H9 (cell line): ENCODE measurements at regions not wholly inside any gene's neighbourhood (a gene's known extent, or its start where the extent isn't known, plus 50 kb on each side); places are given as distances from the start of the nearest gene placed in this dataset.

Experiments
- DNase-seq: peaks from one replicate; pipeline ENCODE4 v3.0.0-alpha.2; 2017
- H2AFZ ChIP-seq: one replicate; pipeline ENCODE4 v1.6.1; 2013; ENCODE audit warnings: mild to moderate bottlenecking, low read length, control low read depth, moderate library complexity
- H2AK5ac ChIP-seq: 2 replicates; pipeline ENCODE4 v1.6.1; 2013; ENCODE audit warnings: low read length, control low read depth, mixed read lengths; ENCODE audit not compliant: insufficient read length
- H2BK120ac ChIP-seq: one replicate; pipeline ENCODE4 v1.6.1; 2013; ENCODE audit warnings: low read depth, mild to moderate bottlenecking, low read length, control low read depth, inconsistent platforms; ENCODE audit not compliant: poor library complexity, severe bottlenecking
- H2BK12ac ChIP-seq: 2 replicates; pipeline ENCODE4 v1.6.1; 2013; ENCODE audit warnings: low read length, control low read depth, mixed read lengths, low read depth; ENCODE audit not compliant: insufficient read length
- H2BK15ac ChIP-seq: 2 replicates; pipeline ENCODE4 v1.6.1; 2013; ENCODE audit warnings: low read depth, low read length, control low read depth
- H2BK20ac ChIP-seq: one replicate; pipeline ENCODE4 v1.6.1; 2013; ENCODE audit warnings: low read depth, mild to moderate bottlenecking, low read length, control low read depth, inconsistent platforms; ENCODE audit not compliant: poor library complexity, severe bottlenecking
- H2BK5ac ChIP-seq: 2 replicates; pipeline ENCODE4 v1.6.1; 2013; ENCODE audit warnings: low read length, control low read depth, mixed read lengths; ENCODE audit not compliant: insufficient read length
- H3K14ac ChIP-seq: 2 replicates; pipeline ENCODE4 v1.6.1; 2013; ENCODE audit warnings: low read length, control low read depth; ENCODE audit not compliant: insufficient read depth
- H3K18ac ChIP-seq: 2 replicates; pipeline ENCODE4 v1.6.1; 2013; ENCODE audit warnings: low read depth, mild to moderate bottlenecking, mixed read lengths, low read length, control low read depth; ENCODE audit not compliant: insufficient read length
- H3K23ac ChIP-seq: 2 replicates; pipeline ENCODE4 v1.6.1; 2013; ENCODE audit warnings: low read length, control low read depth, mixed read lengths, low read depth; ENCODE audit not compliant: insufficient read length
- H3K23me2 ChIP-seq: 2 replicates; pipeline ENCODE4 v1.6.1; 2013; ENCODE audit warnings: low read depth, mild to moderate bottlenecking, mixed read lengths, low read length, control low read depth; ENCODE audit not compliant: insufficient read length, poor library complexity, severe bottlenecking
- H3K27ac ChIP-seq: 2 replicates; pipeline ENCODE4 v1.5.1; 2013; ENCODE audit warnings: low read length, control low read depth, mixed read lengths, low read depth; ENCODE audit not compliant: insufficient read length
- H3K27me3 ChIP-seq: 2 replicates; pipeline ENCODE4 v1.6.1; 2013; ENCODE audit warnings: low read length, control low read depth, inconsistent platforms; ENCODE audit not compliant: insufficient read depth
- H3K4ac ChIP-seq: 2 replicates; pipeline ENCODE4 v1.6.1; 2013; ENCODE audit warnings: low read depth, mild to moderate bottlenecking, control low read depth, inconsistent platforms, low read length, moderate library complexity
- H3K4me1 ChIP-seq: 2 replicates; pipeline ENCODE4 v1.6.1; 2013; ENCODE audit warnings: low read length, control low read depth, inconsistent platforms; ENCODE audit not compliant: insufficient read depth
- H3K4me2 ChIP-seq: 2 replicates; pipeline ENCODE4 v1.6.1; 2013; ENCODE audit warnings: low read length, control low read depth, mixed read lengths; ENCODE audit not compliant: insufficient read length, insufficient read depth
- H3K56ac ChIP-seq: 2 replicates; pipeline ENCODE4 v1.6.1; 2013; ENCODE audit warnings: low read depth, mild to moderate bottlenecking, mixed read lengths, low read length, control low read depth; ENCODE audit not compliant: insufficient read length
- H3K79me1 ChIP-seq: 2 replicates; pipeline ENCODE4 v1.6.1; 2013; ENCODE audit warnings: low read depth, mild to moderate bottlenecking, moderate library complexity, low read length, control low read depth, inconsistent platforms; ENCODE audit not compliant: insufficient read depth, poor library complexity, severe bottlenecking
- H3K79me2 ChIP-seq: 2 replicates; pipeline ENCODE4 v1.6.1; 2013; ENCODE audit warnings: low read length, control low read depth, inconsistent platforms; ENCODE audit not compliant: insufficient read depth
- H3K9ac ChIP-seq: 2 replicates; pipeline ENCODE4 v1.6.1; 2013; ENCODE audit warnings: low read length, control low read depth, mixed read lengths; ENCODE audit not compliant: insufficient read length; ENCODE audit errors: extremely low read depth
- H3K9me3 ChIP-seq: one replicate; pipeline ENCODE4 v1.6.1; 2013; ENCODE audit warnings: low read depth, low read length, inconsistent platforms; ENCODE audit not compliant: control insufficient read depth
- H3T11ph ChIP-seq: one replicate; pipeline ENCODE4 v1.6.1; 2013; ENCODE audit warnings: mild to moderate bottlenecking, low read length, control low read depth, inconsistent platforms
- H4K20me1 ChIP-seq: one replicate; pipeline ENCODE4 v1.6.1; 2013; ENCODE audit not compliant: control insufficient read depth, insufficient read length, insufficient read depth
- H4K5ac ChIP-seq: 2 replicates; pipeline ENCODE4 v1.6.1; 2013; ENCODE audit warnings: low read depth, mild to moderate bottlenecking, mixed read lengths, low read length, control low read depth; ENCODE audit not compliant: insufficient read length
- H4K8ac ChIP-seq: replicated peaks from 2 replicates; pipeline ENCODE4 v1.6.1; 2013; ENCODE audit warnings: low read length, control low read depth, mixed read lengths, low read depth; ENCODE audit not compliant: insufficient read length
- H4K91ac ChIP-seq: 2 replicates; pipeline ENCODE4 v1.6.1; 2013; ENCODE audit warnings: low read depth, mild to moderate bottlenecking, moderate library complexity, mixed read lengths, low read length, control low read depth; ENCODE audit not compliant: insufficient read length
- H3K27ac Mint-ChIP-seq, 3 experiments: 2 replicates in 2 of 3; 3 replicates in 1 of 3; pipeline ENCODE4 v1.8.0; 2020 to 2021; ENCODE audit warnings: mixed read lengths in 3 of 3, mild to moderate bottlenecking in 1 of 3, moderate library complexity in 1 of 3
- H3K27me3 Mint-ChIP-seq: 2 replicates; pipeline ENCODE4 v1.8.0; 2021; ENCODE audit warnings: low read depth, mild to moderate bottlenecking, moderate library complexity, mixed read lengths
- H3K36me3 Mint-ChIP-seq, 3 experiments: 2 replicates in 2 of 3; 3 replicates in 1 of 3; pipeline ENCODE4 v1.8.0; 2020 to 2021; ENCODE audit warnings: low read depth in 3 of 3, mixed read lengths in 3 of 3; ENCODE audit not compliant: insufficient read depth in 1 of 3
- H3K4me1 Mint-ChIP-seq, 2 experiments: 2 replicates each; pipeline ENCODE4 v1.8.0; 2020; ENCODE audit warnings: mixed read lengths in 2 of 2
- H3K4me3 Mint-ChIP-seq, 2 experiments: 2 replicates in 1 of 2; 3 replicates in 1 of 2; pipeline ENCODE4 v1.8.0; 2020 to 2021; ENCODE audit warnings: mild to moderate bottlenecking in 2 of 2, mixed read lengths in 2 of 2, moderate library complexity in 1 of 2
- H3K9me3 Mint-ChIP-seq, 2 experiments: 2 replicates in 1 of 2; 3 replicates in 1 of 2; pipeline ENCODE4 v1.8.0; 2020; ENCODE audit warnings: mild to moderate bottlenecking in 2 of 2, mixed read lengths in 2 of 2, moderate library complexity in 1 of 2
- WGBS: extraction: QIAGEN DNeasy Blood & Tissue Kit; methylation state at CpG from one replicate; pipeline ENCODE4 v1.1.7; 2013; ENCODE audit warnings: missing lambda C conversion rate, low lambda C conversion rate, mixed read lengths; ENCODE audit not compliant: insufficient read length; ENCODE audit errors: extremely low coverage; 5-methylcytosine and 5-hydroxymethylcytosine counted together
- TF ChIP-seq, protein P1 (sequence below): fragments of 200-600 bp; sonication (generic); conservative IDR thresholded peaks from 3 replicates; pipeline ENCODE4 v1.8.0; 2021; ENCODE audit warnings: antibody characterized with exemption, mild to moderate bottlenecking

DNA sequence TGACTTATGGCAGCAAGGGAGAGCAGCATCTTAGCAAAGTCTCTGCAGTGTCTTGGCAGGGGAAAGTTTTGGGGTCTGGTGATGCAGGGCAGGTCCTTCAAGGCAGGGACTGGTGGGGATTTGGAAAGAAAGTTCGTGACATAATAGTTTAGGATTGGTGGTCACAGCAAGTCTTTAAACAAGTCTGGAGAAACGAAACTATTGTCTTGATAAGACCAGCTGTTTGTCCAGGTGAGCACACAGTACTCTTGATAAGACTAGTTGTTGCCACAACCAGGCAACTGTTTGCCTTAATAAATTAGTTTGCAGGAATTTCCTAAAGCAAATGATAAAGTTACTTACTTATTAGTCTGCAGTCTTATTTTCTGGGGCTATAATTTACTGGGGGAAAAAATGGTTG lies 136.1 kb downstream of the AKR1D1 start:
- Histone ChIP-seq H4K91ac (no peak overlapping the region), H3K79me1 (no peaks in the 10 kb centered on the region), H2BK20ac (no peak overlapping the region), H3K56ac (no peak overlapping the region), H4K5ac (no peak overlapping the region), H2BK120ac (no peak overlapping the region), H2AFZ (no peak overlapping the region), H2BK12ac (no peak overlapping the region), H4K8ac (no peak overlapping the region), H3K4me2 (no peak overlapping the region), H3K27ac (no peak overlapping the region), H2AK5ac (no peak overlapping the region), H3K4ac (no peak overlapping the region), H3K9ac (no peak overlapping the region), H3K23me2 (no peaks in the 10 kb centered on the region), H3K9me3 (no peaks in the 10 kb centered on the region), H3K79me2 (no peaks in the 10 kb centered on the region; the same call in 1 of the 2 replicates), H3K18ac (no peak overlapping the region), H3K23ac (no peak overlapping the region), H2BK5ac (no peak overlapping the region), H3K27me3 (no peaks in the 10 kb centered on the region; the same call in 1 of the 2 replicates), H3K14ac (no peak overlapping the region), H3K4me1 (peaks cover 5% of the 10 kb centered on the region; the same call in 1 of the 2 replicates), H2BK15ac (no peak overlapping the region), H4K20me1 (no peaks in the 10 kb centered on the region), H3T11ph (no peak overlapping the region)
- Mint-ChIP-seq H3K4me3 (no peak overlapping the region), H3K9me3 (peaks cover 29 to 40% of the 10 kb centered on the region in 2 experiments), H3K36me3 (peaks cover 32 to 60% (median 48%) of the 10 kb centered on the region in 3 experiments), H3K27me3 (no peaks in the 10 kb centered on the region), H3K4me1 (peaks cover 51 to 53% of the 10 kb centered on the region in 2 experiments), H3K27ac (peak overlapping the region in 2 of 3 experiments; percentile 48 to 53; a peak in 4 of 7 replicates)
- TF ChIP-seq, protein P1, sequence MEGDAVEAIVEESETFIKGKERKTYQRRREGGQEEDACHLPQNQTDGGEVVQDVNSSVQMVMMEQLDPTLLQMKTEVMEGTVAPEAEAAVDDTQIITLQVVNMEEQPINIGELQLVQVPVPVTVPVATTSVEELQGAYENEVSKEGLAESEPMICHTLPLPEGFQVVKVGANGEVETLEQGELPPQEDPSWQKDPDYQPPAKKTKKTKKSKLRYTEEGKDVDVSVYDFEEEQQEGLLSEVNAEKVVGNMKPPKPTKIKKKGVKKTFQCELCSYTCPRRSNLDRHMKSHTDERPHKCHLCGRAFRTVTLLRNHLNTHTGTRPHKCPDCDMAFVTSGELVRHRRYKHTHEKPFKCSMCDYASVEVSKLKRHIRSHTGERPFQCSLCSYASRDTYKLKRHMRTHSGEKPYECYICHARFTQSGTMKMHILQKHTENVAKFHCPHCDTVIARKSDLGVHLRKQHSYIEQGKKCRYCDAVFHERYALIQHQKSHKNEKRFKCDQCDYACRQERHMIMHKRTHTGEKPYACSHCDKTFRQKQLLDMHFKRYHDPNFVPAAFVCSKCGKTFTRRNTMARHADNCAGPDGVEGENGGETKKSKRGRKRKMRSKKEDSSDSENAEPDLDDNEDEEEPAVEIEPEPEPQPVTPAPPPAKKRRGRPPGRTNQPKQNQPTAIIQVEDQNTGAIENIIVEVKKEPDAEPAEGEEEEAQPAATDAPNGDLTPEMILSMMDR: no peak
- WGBS: no CpG with 5 or more reads among the region's 2 CpGs
- no peak for DNase-seq
